ENCODE measurements at regions not wholly inside any gene's neighbourhood (a gene's known extent, or its start where the extent isn't known, plus 50 kb on each side); places are given as distances from the start of the nearest gene placed in this dataset.

DNA sequence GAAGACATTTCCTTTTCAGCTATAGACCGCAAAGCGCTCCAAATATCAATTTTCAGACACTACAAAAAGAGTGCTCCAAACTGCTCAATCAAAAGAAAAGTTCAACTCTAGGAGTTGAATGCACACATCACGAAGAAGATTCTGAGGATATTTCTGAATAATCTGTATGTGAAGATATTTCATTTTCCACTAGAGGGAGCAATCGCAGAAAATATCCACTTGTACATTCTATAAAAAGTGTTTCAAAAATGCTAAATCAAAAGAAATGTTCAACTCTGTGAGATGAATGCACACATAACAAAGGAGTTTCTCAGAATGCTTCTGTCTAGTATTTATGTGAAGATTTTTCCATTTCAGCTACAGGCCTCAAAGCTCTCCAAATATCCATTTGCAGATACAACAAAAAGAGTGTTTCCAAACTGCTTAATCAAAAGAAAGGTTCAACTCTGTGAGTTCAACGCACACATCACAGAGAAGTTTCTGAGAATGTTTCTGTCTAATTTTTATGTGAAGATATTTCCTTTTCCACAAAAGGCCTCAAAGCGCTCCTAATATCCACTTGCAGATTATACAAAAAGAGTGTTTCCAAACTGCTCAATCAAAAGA is 643.8 kb upstream of the ALG10B start:
- 38% methylated on average over 6 of the region's 6 CpGs for WGBS (ENCODE audit: low lambda C conversion rate)
- H3K9me2 ChIP-seq, result no peaks in the 10 kb centered on the region
- H4K20me1 ChIP-seq (ENCODE audit: insufficient read depth), result no peaks in the 10 kb centered on the region
- no peaks in the 10 kb centered on the region for H3K9me3 ChIP-seq
- DNase-seq, result no peak
- no peaks in the 10 kb centered on the region for H3K4me1 ChIP-seq (ENCODE audit: control insufficient read depth in 1 of 2, insufficient read depth in 2 of 2, low read depth in 1 of 2, low read length in 1 of 2)
- H3K4me2 ChIP-seq, result no peak overlapping the region
- H3K79me2 ChIP-seq (ENCODE audit: insufficient read depth), result no peaks in the 10 kb centered on the region
- no peaks in the 10 kb centered on the region for H3F3A ChIP-seq (replicated peaks; ENCODE audit: insufficient read depth)
- no peak overlapping the region for H3K4me3 ChIP-seq (ENCODE audit: low read depth in 2 of 2, low read length in 1 of 2)
- no peak overlapping the region for H2AFZ ChIP-seq (ENCODE audit: low read depth)
- no peak overlapping the region for H3K27ac ChIP-seq (ENCODE audit: low read depth in 2 of 2, low read length in 1 of 2)
- no peak overlapping the region for H3K9ac ChIP-seq
- ChIA-PET CTCF (interaction anchor here (0.9 kb wide), 1 partner anchor 31 kb away, joined by 3 read pairs; no protein-coding TSS in a partner anchor), POLR2A (no interaction called here)
- no peaks in the 10 kb centered on the region for H3K27me3 ChIP-seq (ENCODE audit: insufficient read depth)
- TF ChIP-seq RAD21 (IDR thresholded peaks at IDR 0.05; ENCODE audit: low read length) (no peak), YY1 (IDR thresholded peaks at IDR 0.05; ENCODE audit: low read depth) (no peak)
- TF ChIP-seq, protein P1, sequence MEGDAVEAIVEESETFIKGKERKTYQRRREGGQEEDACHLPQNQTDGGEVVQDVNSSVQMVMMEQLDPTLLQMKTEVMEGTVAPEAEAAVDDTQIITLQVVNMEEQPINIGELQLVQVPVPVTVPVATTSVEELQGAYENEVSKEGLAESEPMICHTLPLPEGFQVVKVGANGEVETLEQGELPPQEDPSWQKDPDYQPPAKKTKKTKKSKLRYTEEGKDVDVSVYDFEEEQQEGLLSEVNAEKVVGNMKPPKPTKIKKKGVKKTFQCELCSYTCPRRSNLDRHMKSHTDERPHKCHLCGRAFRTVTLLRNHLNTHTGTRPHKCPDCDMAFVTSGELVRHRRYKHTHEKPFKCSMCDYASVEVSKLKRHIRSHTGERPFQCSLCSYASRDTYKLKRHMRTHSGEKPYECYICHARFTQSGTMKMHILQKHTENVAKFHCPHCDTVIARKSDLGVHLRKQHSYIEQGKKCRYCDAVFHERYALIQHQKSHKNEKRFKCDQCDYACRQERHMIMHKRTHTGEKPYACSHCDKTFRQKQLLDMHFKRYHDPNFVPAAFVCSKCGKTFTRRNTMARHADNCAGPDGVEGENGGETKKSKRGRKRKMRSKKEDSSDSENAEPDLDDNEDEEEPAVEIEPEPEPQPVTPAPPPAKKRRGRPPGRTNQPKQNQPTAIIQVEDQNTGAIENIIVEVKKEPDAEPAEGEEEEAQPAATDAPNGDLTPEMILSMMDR (IDR thresholded peaks at IDR 0.05), result peak; percentile 55
- H3K36me3 ChIP-seq (replicated peaks in 1 of 2; ENCODE audit: control insufficient read depth in 1 of 2, insufficient read depth in 2 of 2, low read length in 1 of 2), result no peaks in the 10 kb centered on the region

DNA sequence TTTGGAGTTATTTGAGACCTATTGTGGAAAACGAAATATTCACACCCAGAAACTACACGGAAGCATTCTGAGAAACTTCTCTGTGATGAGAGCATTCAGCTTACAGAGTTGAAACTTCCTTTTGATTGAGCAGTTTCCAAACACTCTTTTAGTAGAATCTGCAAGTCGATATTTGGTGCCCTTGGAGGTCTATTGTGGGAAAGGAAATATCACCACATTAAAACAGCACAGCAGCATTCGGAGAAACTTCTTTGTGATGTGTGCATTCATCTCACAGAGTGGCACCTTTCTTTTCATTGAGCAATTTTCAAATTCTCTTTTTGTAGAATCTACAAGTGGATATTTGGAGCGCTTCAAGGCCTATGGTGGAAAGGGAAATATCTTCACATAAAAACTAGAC is 595.7 kb upstream of the ALG10B start:
- Histone ChIP-seq H4K20me1 (ENCODE audit: insufficient read depth) (no peaks in the 10 kb centered on the region), H3K9me2 (no peaks in the 10 kb centered on the region), H3F3A (replicated peaks; ENCODE audit: insufficient read depth) (no peaks in the 10 kb centered on the region), H3K27ac (ENCODE audit: low read depth in 2 of 2, low read length in 1 of 2) (no peak overlapping the region), H3K27me3 (ENCODE audit: insufficient read depth) (no peaks in the 10 kb centered on the region), H3K4me1 (ENCODE audit: control insufficient read depth in 1 of 2, insufficient read depth in 2 of 2, low read depth in 1 of 2, low read length in 1 of 2) (no peaks in the 10 kb centered on the region), H3K9me3 (no peaks in the 10 kb centered on the region), H3K4me2 (no peak overlapping the region), H3K9ac (no peak overlapping the region), H3K36me3 (replicated peaks in 1 of 2; ENCODE audit: control insufficient read depth in 1 of 2, insufficient read depth in 2 of 2, low read length in 1 of 2) (no peaks in the 10 kb centered on the region), H3K4me3 (ENCODE audit: low read depth in 2 of 2, low read length in 1 of 2) (no peak overlapping the region), H3K79me2 (ENCODE audit: insufficient read depth) (no peaks in the 10 kb centered on the region), H2AFZ (ENCODE audit: low read depth) (no peak overlapping the region)
- WGBS (ENCODE audit: low lambda C conversion rate), result 7% methylated on average over 5 of the region's 5 CpGs
- DNase-seq, result no peak
- POLR2A ChIA-PET, result no interaction called here
- CTCF ChIA-PET, result no interaction called here
- TF ChIP-seq YY1 (IDR thresholded peaks at IDR 0.05; ENCODE audit: low read depth) (no peak), TEAD4 (IDR thresholded peaks at IDR 0.05; ENCODE audit: borderline replicate concordance, insufficient read depth) (no peak), TCF12 (IDR thresholded peaks at IDR 0.05) (no peak), SMC3 (IDR thresholded peaks at IDR 0.05; ENCODE audit: low read depth, low read length) (no peak)

DNA sequence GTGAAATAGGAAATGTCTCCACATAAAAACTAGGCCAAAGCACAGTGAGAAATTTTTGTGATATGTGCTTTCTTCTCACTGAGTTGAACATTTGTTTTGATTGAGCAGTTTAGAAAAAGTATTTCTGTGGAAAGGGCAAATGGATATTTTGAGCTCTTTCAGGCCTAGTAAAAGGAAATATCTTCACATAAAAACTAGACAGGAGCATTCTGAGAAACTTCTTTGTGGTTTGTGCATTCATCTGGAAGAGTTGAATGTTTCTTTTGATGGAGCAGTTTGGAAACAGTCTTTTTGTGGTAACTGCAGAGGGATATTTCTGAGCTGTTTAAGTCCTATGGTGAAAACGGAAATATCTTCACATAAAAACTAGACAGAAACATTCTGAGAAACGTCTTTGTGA is 582.7 kb upstream of the ALG10B start:
- H3K9me2 ChIP-seq, result no peaks in the 10 kb centered on the region
- no peak overlapping the region for H2AFZ ChIP-seq (ENCODE audit: low read depth)
- DNase-seq, result no peak
- no peak overlapping the region for H3K4me3 ChIP-seq (ENCODE audit: low read depth in 2 of 2, low read length in 1 of 2)
- no peaks in the 10 kb centered on the region for H3K4me1 ChIP-seq (ENCODE audit: control insufficient read depth in 1 of 2, insufficient read depth in 2 of 2, low read depth in 1 of 2, low read length in 1 of 2)
- no peak for TF ChIP-seq RXRA (IDR thresholded peaks at IDR 0.05; ENCODE audit: borderline replicate concordance, low read depth)
- TF ChIP-seq FOSL2 (IDR thresholded peaks at IDR 0.05; ENCODE audit: borderline replicate concordance, low read depth), result no peak
- TF ChIP-seq MXI1 (IDR thresholded peaks at IDR 0.05; ENCODE audit: low read depth, low read length), result no peak
- no peak for TF ChIP-seq POLR2AphosphoS5 (IDR thresholded peaks at IDR 0.05; ENCODE audit: low read depth, low read length)
- TF ChIP-seq GABPA (IDR thresholded peaks at IDR 0.05; ENCODE audit: low read depth), result no peak
- TF ChIP-seq TAF1 (IDR thresholded peaks at IDR 0.05; ENCODE audit: borderline replicate concordance, low read depth, low read length), result no peak
- H3F3A ChIP-seq (replicated peaks; ENCODE audit: insufficient read depth), result no peaks in the 10 kb centered on the region
- ChIA-PET CTCF (no interaction called here), POLR2A (no interaction called here)
- H3K36me3 ChIP-seq (replicated peaks in 1 of 2; ENCODE audit: control insufficient read depth in 1 of 2, insufficient read depth in 2 of 2, low read length in 1 of 2), result no peaks in the 10 kb centered on the region
- no peaks in the 10 kb centered on the region for H3K27me3 ChIP-seq (ENCODE audit: insufficient read depth)
- H3K4me2 ChIP-seq, result no peak overlapping the region
- H3K79me2 ChIP-seq (ENCODE audit: insufficient read depth), result no peaks in the 10 kb centered on the region
- H3K27ac ChIP-seq (ENCODE audit: low read depth in 2 of 2, low read length in 1 of 2), result no peak overlapping the region
- H4K20me1 ChIP-seq (ENCODE audit: insufficient read depth), result no peaks in the 10 kb centered on the region
- H3K9ac ChIP-seq, result no peak overlapping the region
- 4% methylated on average over 2 of the region's 2 CpGs for WGBS (ENCODE audit: low lambda C conversion rate)
- no peaks in the 10 kb centered on the region for H3K9me3 ChIP-seq

All from SK-N-SH (cell line).